Activated naive CD8-positive, alpha-beta T cell treated with anti-CD3 and anti-CD28 coated beads, Interleukin-2, amount 10 ng/mL, durations not matched to agents 7 days and 5 days (primary cell): ENCODE measurements at regions not wholly inside any gene's neighbourhood (a gene's known extent, or its start where the extent isn't known, plus 50 kb on each side); places are given as distances from the start of the nearest gene placed in this dataset.

Source experiments
- ATAC-seq: fragments of 150-1000 bp; cut with Tn5 transposase; one replicate; pipeline ENCODE4 v1.10.0; 2021; ENCODE audit warnings: low read depth, moderate library complexity
- POLR2A ChIA-PET: fragments of 350-600 bp; sonication (Branson Sonifier 250); formaldehyde crosslinking; loops from one replicate; lab custom pipeline; 2021; ENCODE audit warnings: antibody characterized with exemption; lab: Charles Lee
- DNase-seq: peaks from one replicate; pipeline ENCODE4 v3.0.0; 2021
- H3K27ac Mint-ChIP-seq: one replicate; pipeline ENCODE4 v1.8.0; 2022; ENCODE audit warnings: mild to moderate bottlenecking, mixed read lengths
- H3K27me3 Mint-ChIP-seq: one replicate; pipeline ENCODE4 v1.8.0; 2022; ENCODE audit warnings: mild to moderate bottlenecking, moderate library complexity, mixed read lengths
- H3K36me3 Mint-ChIP-seq: one replicate; pipeline ENCODE4 v1.8.0; 2021; ENCODE audit warnings: mild to moderate bottlenecking, mixed read lengths
- H3K4me1 Mint-ChIP-seq: one replicate; pipeline ENCODE4 v1.8.0; 2021; ENCODE audit warnings: mixed read lengths
- H3K4me3 Mint-ChIP-seq: one replicate; pipeline ENCODE4 v1.8.0; 2022; ENCODE audit warnings: mild to moderate bottlenecking, moderate library complexity, mixed read lengths
- H3K9me3 Mint-ChIP-seq: one replicate; pipeline ENCODE4 v1.8.0; 2021; ENCODE audit warnings: mixed read lengths

DNA sequence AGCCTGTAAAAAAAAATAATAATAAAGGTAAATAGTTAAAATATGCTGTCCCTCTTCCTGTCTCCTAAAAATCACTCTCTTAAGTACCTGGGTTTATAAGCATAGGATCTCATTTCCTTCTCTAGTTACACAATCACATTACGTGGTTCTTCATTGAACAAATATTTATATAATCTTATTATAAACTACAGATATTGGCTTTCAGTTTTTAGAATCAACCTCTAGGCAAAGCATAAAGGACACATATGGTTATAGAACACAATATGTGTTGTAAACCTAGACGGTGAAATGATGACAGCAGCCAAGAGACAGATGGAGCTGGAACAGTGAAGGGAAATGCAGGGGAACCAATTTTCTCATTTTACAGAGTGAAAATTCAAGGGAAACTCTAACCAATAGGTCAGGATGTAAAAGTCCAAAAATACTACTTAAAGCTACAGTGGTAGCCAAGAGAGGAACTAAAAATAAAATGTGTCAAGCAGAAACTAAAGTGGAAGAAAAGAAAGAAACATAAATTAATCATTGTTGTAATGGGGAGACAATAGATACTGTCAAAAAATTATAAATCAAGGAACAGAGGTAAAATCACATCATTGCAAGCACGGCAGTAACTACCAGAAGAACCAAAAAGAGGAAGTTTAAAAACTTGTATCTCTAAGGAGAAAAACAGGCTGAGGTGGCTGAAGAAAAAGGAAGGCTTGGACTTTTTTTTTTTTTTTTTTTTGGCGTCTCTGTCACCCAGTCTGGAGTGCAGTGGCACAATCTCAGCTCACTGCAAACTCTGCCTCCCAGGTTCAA lies 82.8 kb upstream of the CDYL start:
- Mint-ChIP-seq H3K27me3 (peaks cover 6% of the 10 kb centered on the region), H3K36me3 (no peaks in the 10 kb centered on the region), H3K27ac (no peak overlapping the region), H3K9me3 (peaks cover 5% of the 10 kb centered on the region), H3K4me3 (no peak overlapping the region), H3K4me1 (no peaks in the 10 kb centered on the region)
- DNase-seq (no peak), ATAC-seq (no peak)
- POLR2A ChIA-PET, result no interaction called here

DNA sequence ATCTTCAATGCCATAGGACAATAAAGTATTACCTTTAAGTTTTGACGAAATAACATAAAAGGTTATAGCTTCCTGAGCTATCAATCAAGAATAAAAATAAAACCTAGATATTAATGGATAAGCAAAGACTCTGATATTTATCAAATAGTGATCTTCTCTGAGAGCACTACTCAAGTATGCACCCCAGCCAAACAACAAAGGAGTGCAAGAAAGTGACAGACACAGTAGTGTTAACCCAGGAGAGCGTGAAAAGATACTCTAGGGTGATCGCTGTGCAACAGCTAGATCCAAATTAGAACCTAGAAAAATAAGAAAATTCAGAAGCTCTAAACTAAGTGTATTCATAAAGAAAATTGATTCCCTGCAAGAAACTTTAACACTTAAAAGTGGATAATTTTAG lies 83.5 kb upstream of the CDYL start:
- POLR2A ChIA-PET, result no interaction called here
- no peak for DNase-seq
- Mint-ChIP-seq H3K4me1 (no peaks in the 10 kb centered on the region), H3K9me3 (peaks cover 5% of the 10 kb centered on the region), H3K4me3 (no peak overlapping the region), H3K27me3 (peaks cover 8% of the 10 kb centered on the region), H3K36me3 (no peaks in the 10 kb centered on the region), H3K27ac (no peak overlapping the region)
- ATAC-seq, result no peak

- H3K9me3 Mint-ChIP-seq, result peaks cover 5% of the 10 kb centered on the region
- POLR2A ChIA-PET, result no interaction called here
- no peak overlapping the region for H3K4me3 Mint-ChIP-seq
- H3K36me3 Mint-ChIP-seq, result no peaks in the 10 kb centered on the region
- H3K27ac Mint-ChIP-seq, result no peak overlapping the region
- DNase-seq, result no peak
- H3K4me1 Mint-ChIP-seq, result no peaks in the 10 kb centered on the region
- H3K27me3 Mint-ChIP-seq, result peaks cover 4% of the 10 kb centered on the region
- no peak for ATAC-seq
These were observed 87.9 kb upstream of the CDYL start for GRCh38 chr6:4687989-4688947.

DNA sequence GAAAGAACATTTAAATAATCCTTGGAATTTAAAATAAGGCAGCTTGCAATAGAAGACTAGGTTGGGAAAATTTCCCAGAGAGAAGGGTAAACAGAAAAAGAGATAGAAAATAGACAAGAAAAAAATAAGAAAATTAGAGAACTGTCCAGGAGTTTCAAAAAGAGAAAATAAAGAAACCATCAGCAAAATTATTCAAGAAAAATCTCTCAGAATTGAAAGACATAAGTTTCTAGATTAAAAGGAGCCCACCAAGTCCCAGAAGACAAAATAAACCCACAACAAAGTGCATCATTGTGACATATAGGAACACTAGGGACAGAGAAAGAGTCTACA lies 88.6 kb upstream of the CDYL start:
- H3K36me3 Mint-ChIP-seq, result no peaks in the 10 kb centered on the region
- no peak overlapping the region for H3K27ac Mint-ChIP-seq
- POLR2A ChIA-PET, result no interaction called here
- no peaks in the 10 kb centered on the region for H3K4me1 Mint-ChIP-seq
- DNase-seq (no peak), ATAC-seq (no peak)
- H3K27me3 Mint-ChIP-seq, result peaks cover 4% of the 10 kb centered on the region
- H3K4me3 Mint-ChIP-seq, result no peak overlapping the region
- H3K9me3 Mint-ChIP-seq, result peaks cover 5% of the 10 kb centered on the region

DNA sequence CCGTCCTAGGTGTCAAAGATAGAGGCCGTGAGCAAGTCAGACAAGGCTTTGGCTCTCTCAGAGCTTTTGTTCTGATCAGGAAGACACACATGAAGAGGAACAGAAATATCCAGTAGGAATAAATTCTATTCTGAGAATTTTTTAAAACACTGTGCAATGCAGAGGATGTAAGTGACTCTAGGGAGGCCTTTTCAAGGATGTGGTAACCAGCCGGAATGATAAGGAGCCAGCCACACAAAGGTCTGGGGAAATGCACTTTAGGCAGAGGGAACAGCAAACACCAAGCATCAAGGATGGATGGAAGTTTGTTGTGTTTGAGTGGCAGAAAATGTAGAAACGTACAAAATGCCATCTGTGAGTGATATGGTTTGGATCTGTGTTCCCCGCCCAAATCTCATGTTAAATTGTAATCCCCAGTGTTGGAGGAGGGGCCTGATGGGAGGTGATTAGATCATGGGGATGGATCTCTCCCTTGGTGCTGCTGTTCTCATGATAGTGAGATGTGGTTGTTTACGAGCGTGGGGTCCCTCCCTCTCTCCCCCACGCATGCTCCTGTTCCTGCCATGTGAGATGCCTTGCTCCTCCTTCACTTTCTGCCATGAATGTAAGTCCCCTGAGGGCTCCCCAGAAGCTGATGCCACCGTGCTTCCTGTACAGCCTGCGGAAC lies 93.6 kb upstream of the CDYL start:
- Mint-ChIP-seq H3K27ac (no peak overlapping the region), H3K4me3 (no peak overlapping the region), H3K36me3 (no peaks in the 10 kb centered on the region), H3K9me3 (no peaks in the 10 kb centered on the region), H3K27me3 (no peaks in the 10 kb centered on the region), H3K4me1 (no peaks in the 10 kb centered on the region)
- DNase-seq, result no peak
- no peak for ATAC-seq
- POLR2A ChIA-PET, result no interaction called here

GRCh38 chr6:4678506-4679300 lies 97.5 kb upstream of the CDYL start:
- DNase-seq (no peak), ATAC-seq (no peak)
- H3K9me3 Mint-ChIP-seq, result no peaks in the 10 kb centered on the region
- POLR2A ChIA-PET, result no interaction called here
- no peaks in the 10 kb centered on the region for H3K36me3 Mint-ChIP-seq
- H3K27ac Mint-ChIP-seq, result no peak overlapping the region
- H3K27me3 Mint-ChIP-seq, result no peaks in the 10 kb centered on the region
- H3K4me1 Mint-ChIP-seq, result no peaks in the 10 kb centered on the region
- no peak overlapping the region for H3K4me3 Mint-ChIP-seq

DNA sequence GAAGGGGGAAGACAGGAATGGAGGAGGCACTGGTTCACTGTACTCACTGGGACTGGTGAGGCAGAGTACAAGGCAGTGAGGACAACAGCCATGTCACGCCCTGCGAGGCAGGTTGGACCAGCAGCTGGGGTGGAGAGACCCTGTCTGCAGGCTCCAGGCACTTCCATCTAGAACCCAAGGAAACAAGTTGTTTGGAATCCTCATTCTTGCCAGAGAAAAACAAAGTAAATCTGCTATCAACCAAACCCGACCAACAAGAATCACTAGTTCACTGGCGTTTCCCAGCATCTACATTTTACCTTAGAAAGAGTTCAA lies 98.5 kb upstream of the CDYL start:
- POLR2A ChIA-PET, result no interaction called here

DNA sequence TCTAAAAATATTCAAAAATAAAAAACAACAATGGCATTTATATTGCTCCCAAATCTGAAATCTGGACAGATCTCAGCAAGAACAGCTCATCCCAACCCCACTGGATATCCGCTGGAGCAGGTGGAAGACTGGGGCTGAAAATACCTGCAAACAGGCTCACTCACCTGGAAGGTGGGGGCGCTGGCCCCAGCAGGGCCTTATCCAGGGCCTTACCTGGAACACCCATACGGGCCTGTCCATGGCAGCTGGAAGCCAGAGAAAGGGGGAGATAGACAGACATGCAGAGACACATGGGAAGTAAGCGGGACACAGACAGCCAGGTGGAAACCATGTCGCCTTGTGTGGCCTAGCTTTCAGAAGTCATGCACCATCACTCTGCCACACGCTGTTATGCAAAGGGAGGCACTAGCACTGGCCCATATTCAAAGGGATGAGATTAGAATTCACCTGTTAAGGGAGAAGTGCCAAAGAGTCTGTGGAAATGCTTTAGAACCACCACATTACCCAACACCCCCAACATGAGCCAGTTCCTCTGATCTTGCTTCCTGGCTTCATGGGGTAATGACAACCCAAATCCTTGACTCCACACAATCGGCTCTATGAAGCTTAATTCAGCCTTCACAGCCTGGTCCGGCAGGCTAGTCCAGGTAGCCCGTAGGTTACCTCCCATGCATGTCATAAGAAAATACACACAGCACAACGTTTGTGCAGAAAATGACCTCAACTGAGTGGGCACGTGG lies 99.0 kb upstream of the CDYL start:
- Mint-ChIP-seq H3K27ac (no peak overlapping the region), H3K27me3 (no peaks in the 10 kb centered on the region), H3K4me1 (no peaks in the 10 kb centered on the region), H3K36me3 (no peaks in the 10 kb centered on the region), H3K9me3 (no peaks in the 10 kb centered on the region), H3K4me3 (no peak overlapping the region)
- no peak for ATAC-seq
- no peak for DNase-seq
- POLR2A ChIA-PET, result no interaction called here

More for the DNA sequence above, 98.5 kb upstream of the CDYL start:
- no peaks in the 10 kb centered on the region for H3K9me3 Mint-ChIP-seq
- no peak overlapping the region for H3K4me3 Mint-ChIP-seq
- H3K27ac Mint-ChIP-seq, result no peak overlapping the region
- H3K4me1 Mint-ChIP-seq, result no peaks in the 10 kb centered on the region
- no peak for DNase-seq
- no peak for ATAC-seq
- H3K27me3 Mint-ChIP-seq, result no peaks in the 10 kb centered on the region
- H3K36me3 Mint-ChIP-seq, result no peaks in the 10 kb centered on the region

DNA sequence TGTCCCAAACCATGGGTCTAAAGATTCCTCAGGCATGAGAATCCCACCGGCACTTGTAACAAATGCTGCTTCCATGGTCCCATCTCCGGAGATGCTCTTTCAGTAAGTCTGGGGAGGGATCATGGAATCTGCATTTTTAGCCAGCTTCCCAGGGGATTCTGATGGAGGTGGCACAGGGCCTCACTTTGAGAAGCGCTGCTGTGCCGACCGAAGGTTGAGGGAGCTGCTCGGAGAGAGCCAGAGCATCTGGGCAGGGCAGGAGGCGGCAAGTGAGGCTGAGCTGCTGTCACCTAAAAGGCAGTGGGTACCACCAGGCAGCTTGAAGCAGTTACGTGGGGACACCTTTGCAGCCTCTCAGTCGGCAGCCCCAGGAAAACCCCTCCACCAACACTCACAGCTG lies 100.2 kb upstream of the CDYL start:
- DNase-seq, result no peak
- ATAC-seq, result no peak
- POLR2A ChIA-PET, result no interaction called here
- H3K36me3 Mint-ChIP-seq, result no peaks in the 10 kb centered on the region
- no peaks in the 10 kb centered on the region for H3K9me3 Mint-ChIP-seq
- no peaks in the 10 kb centered on the region for H3K27me3 Mint-ChIP-seq
- no peaks in the 10 kb centered on the region for H3K4me1 Mint-ChIP-seq
- no peak overlapping the region for H3K27ac Mint-ChIP-seq
- H3K4me3 Mint-ChIP-seq, result no peak overlapping the region

- Mint-ChIP-seq H3K4me1 (no peaks in the 10 kb centered on the region), H3K4me3 (no peak overlapping the region), H3K27me3 (no peaks in the 10 kb centered on the region), H3K36me3 (no peaks in the 10 kb centered on the region), H3K9me3 (no peaks in the 10 kb centered on the region), H3K27ac (no peak overlapping the region)
- POLR2A ChIA-PET, result no interaction called here
- no peak for ATAC-seq
- DNase-seq, result no peak
These were observed 101.1 kb upstream of the CDYL start for GRCh38 chr6:4675121-4675520.

DNA sequence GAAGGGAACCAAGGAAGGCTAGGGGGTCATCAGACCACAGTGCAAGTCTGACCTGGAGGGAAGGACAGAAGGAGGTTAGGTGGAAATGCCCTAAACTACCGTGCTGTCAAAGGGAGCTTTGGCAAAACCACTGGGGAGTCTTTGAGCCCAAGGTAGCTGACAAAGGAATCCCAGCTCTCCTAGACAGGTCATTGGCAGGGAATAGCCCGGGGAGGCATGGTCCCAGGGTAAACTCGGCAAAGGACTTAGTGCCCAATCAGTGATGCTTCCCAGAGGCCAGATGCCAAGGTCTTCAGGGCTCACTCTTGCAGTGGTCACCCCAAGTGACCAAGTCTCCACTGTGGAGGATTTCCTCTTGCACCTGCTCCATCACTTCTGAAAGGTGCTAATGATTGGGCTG lies 102.3 kb upstream of the CDYL start:
- Mint-ChIP-seq H3K27ac (no peak overlapping the region), H3K9me3 (no peaks in the 10 kb centered on the region), H3K4me3 (no peak overlapping the region), H3K36me3 (no peaks in the 10 kb centered on the region), H3K4me1 (no peaks in the 10 kb centered on the region), H3K27me3 (no peaks in the 10 kb centered on the region)
- ATAC-seq (no peak), DNase-seq (no peak)
- POLR2A ChIA-PET, result no interaction called here

- Mint-ChIP-seq H3K4me1 (no peaks in the 10 kb centered on the region), H3K4me3 (no peak overlapping the region), H3K9me3 (no peaks in the 10 kb centered on the region), H3K27me3 (no peaks in the 10 kb centered on the region), H3K27ac (no peak overlapping the region), H3K36me3 (no peaks in the 10 kb centered on the region)
- ATAC-seq (no peak), DNase-seq (no peak)
- POLR2A ChIA-PET, result no interaction called here
These were observed 103.4 kb upstream of the CDYL start for GRCh38 chr6:4672772-4673171.
